Psoas muscle (tissue), 7 donors: ENCODE measurements at regions not wholly inside any gene's neighbourhood (a gene's known extent, or its start where the extent isn't known, plus 50 kb on each side); places are given as distances from the start of the nearest gene placed in this dataset.
"Not testable (repeated sequence)": the region's sequence is repeated elsewhere in the genome, so short reads cannot be mapped to it uniquely, and the experiment has no call there.

Source experiments
- ATAC-seq, 4 donors: fragments of 200-7000 bp; cut with Tn5 transposase; one replicate each; pipeline ENCODE4 v1.9.1; 2020; ENCODE audit warnings: moderate library complexity in 3 of 4, mild to moderate bottlenecking in 2 of 4
- DNase-seq, 2 donors: peaks; one replicate each; pipeline ENCODE4 v3.0.0-alpha.2; 2020
- H3K27ac ChIP-seq: fragments of 200-600 bp; one replicate; pipeline ENCODE4 v1.8.0; 2022
- H3K27me3 ChIP-seq, 3 donors: fragments of 200-600 bp in 1 of 3; one replicate each; pipeline versions ENCODE4 v1.6.1 to v1.8.0; 2013 to 2022; ENCODE audit warnings: low read length in 2 of 3, mild to moderate bottlenecking in 2 of 3, moderate library complexity in 1 of 3; ENCODE audit not compliant: insufficient read depth in 3 of 3
- H3K36me3 ChIP-seq, 2 donors: fragments of 200-600 bp in 1 of 2; one replicate each; pipeline versions ENCODE4 v1.6.1 to v1.8.0; 2013 to 2022; ENCODE audit warnings: low read depth in 1 of 2, mild to moderate bottlenecking in 1 of 2, moderate library complexity in 1 of 2; ENCODE audit not compliant: insufficient read depth in 1 of 2
- H3K4me1 ChIP-seq: fragments of 200-600 bp; one replicate; pipeline ENCODE4 v1.8.0; 2022
- H3K4me3 ChIP-seq: fragments of 200-600 bp; one replicate; pipeline ENCODE4 v1.8.0; 2022; ENCODE audit warnings: mild to moderate bottlenecking
- H3K9me3 ChIP-seq: fragments of 200-600 bp; one replicate; pipeline ENCODE4 v1.8.0; 2022
- WGBS, 3 donors: extraction: QIAGEN DNeasy Blood & Tissue Kit; methylation state at CpG; one replicate each; pipeline versions ENCODE4 v1.1.6 to v1.1.7; 2013; 5-methylcytosine and 5-hydroxymethylcytosine counted together
- intact Hi-C, 2 donors: fragments of 100-400 bp; cut with DNase I; formaldehyde crosslinking; loops; one replicate each; pipeline versions ENCODE4 v1.11.0 to v1.14.2; 2022
- TF ChIP-seq, protein P1 (sequence below): fragments of 200-600 bp; IDR thresholded peaks from one replicate; pipeline ENCODE4 v1.8.0; 2022; ENCODE audit warnings: antibody characterized with exemption
- donor health status: healthy with polysubstance abuse.
- donor health status: DM: no; HTN: no; CAD: no; lungs with moderate emphysema.
- donor health status: Bipolar disorder and iron deficiency.
- donor health status: healthy.
- donor health status: DM: yes; HTN: yes; CAD: no.
- donor health status: DM: no; HTN: no; CAD: no.
- donor health status: DM: yes; HTN: yes; CAD: no.

DNA sequence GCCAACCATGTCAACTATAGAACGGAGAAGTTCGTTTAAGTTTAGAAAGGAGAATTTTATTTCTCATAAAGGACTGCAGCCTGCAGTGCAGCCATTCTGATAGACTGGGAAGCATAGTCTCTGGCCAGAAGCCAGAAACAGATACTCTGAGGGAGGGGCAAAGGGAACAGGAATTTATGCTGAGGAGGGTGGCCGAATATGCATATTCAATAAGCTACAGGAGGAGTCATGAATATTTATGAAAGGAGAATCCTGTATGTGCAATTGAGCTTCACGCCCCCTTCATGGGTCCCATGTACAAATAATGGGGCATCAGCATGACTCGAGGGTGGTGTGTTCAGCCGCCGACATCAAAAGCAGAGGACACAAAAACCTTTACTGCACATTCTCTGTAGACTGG, 199.9 kb downstream of the CWF19L2 start:
- DNase-seq (no peak), ATAC-seq (no peak)
- H3K36me3 ChIP-seq, result no peaks in the 10 kb centered on the region
- TF ChIP-seq, protein P1, sequence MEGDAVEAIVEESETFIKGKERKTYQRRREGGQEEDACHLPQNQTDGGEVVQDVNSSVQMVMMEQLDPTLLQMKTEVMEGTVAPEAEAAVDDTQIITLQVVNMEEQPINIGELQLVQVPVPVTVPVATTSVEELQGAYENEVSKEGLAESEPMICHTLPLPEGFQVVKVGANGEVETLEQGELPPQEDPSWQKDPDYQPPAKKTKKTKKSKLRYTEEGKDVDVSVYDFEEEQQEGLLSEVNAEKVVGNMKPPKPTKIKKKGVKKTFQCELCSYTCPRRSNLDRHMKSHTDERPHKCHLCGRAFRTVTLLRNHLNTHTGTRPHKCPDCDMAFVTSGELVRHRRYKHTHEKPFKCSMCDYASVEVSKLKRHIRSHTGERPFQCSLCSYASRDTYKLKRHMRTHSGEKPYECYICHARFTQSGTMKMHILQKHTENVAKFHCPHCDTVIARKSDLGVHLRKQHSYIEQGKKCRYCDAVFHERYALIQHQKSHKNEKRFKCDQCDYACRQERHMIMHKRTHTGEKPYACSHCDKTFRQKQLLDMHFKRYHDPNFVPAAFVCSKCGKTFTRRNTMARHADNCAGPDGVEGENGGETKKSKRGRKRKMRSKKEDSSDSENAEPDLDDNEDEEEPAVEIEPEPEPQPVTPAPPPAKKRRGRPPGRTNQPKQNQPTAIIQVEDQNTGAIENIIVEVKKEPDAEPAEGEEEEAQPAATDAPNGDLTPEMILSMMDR, result no peak
- H3K27me3 ChIP-seq, result no peaks in the 10 kb centered on the region
- 90 to 93% (median 93%) methylated on average over 7 of the region's 7 CpGs for WGBS, 3 donors
- no peak overlapping the region for H3K27ac ChIP-seq
- no peaks in the 10 kb centered on the region for H3K4me1 ChIP-seq
- no peak overlapping the region for H3K4me3 ChIP-seq
- no peaks in the 10 kb centered on the region for H3K9me3 ChIP-seq
- intact Hi-C loops, result no loop called here

DNA sequence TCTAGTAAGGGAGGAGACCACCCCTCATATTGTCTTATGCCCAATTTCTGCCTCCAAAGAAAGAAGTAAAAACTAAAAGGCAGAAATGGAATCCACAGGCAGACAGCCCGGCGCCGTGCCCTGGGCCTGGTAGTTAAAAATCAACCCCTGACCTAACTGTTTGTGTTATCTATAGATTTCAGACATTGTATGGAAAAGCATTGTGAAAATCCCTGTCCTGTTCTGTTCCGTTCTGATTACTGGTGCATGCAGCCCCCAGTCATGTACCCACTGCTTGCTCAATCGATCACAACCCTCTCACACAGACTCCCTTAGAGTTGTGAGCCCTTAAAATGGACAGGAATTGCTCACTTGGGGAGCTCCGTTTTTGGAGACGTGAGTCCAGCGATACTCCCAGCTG, 204.0 kb downstream of the CWF19L2 start:
- H3K27ac ChIP-seq, H3K27me3 ChIP-seq, H3K4me1 ChIP-seq, DNase-seq, ATAC-seq, intact Hi-C loops, H3K36me3 ChIP-seq, H3K4me3 ChIP-seq, H3K9me3 ChIP-seq: not testable (repeated sequence)
- 84 to 87% (median 85%) methylated on average over 8 of the region's 8 CpGs for WGBS, 3 donors

DNA sequence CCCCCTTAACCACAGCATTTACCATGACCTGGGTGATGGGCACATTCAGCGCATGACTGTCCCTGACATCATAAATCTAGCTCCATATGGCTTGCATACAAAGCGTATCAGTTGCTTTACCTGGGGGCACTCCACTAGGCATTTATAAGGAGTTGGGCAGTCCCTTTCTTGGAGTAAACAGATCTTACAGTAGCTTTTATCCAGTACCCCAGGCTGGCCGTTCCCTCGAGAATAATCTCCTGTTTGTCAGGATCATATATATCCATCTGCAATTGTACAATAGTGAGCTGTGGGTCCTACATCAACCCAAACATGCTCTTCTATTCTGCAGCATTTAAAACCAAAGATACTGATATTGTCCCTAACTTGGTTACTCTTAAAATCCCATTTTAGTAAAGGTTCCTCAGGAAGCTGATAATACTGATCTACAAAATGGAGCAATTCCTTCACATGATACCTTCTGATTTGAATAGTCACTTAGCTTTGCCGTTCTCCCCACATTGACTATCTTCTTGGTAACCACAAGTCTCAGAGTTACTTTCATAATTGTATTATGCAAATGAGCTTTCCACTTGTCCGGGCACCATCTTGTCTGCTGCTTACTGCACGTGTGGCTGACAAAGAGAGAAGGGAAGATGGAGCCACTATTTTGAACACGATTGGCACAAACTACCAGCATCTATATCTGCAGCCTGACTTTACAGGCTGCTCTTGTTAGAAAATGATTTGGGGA, 205.0 kb downstream of the CWF19L2 start:
- TF ChIP-seq, protein P1, result no peak
- DNase-seq, result no peak
- H3K27ac ChIP-seq, result no peak overlapping the region
- H3K9me3 ChIP-seq, result no peaks in the 10 kb centered on the region
- H3K4me3 ChIP-seq, result no peak overlapping the region
- H3K27me3 ChIP-seq, result no peaks in the 10 kb centered on the region
- no peak for ATAC-seq
- no peaks in the 10 kb centered on the region for H3K36me3 ChIP-seq
- intact Hi-C loops, result no loop called here
- WGBS, 3 donors, result 82 to 91% (median 84%) methylated on average over 8 of the region's 8 CpGs
- H3K4me1 ChIP-seq, result no peaks in the 10 kb centered on the region

DNA sequence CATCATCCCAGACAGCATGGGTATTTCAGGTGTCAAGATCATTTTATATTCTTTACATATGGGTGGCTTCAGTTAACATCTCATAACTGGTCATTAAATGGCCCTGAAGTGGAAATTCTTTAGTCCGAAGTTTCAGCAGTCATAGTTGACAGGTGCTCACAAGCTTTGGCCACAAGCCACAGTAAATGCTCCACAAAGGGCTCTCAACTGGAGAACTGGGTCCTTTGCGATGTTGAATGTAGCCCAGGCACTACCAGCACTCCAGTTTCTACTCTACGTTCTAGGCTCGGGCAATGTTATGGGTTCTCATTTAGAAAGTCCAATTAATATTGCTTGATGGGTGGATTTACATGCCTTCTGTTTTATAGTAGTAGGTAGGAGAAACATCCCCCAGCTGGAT, 206.3 kb downstream of the CWF19L2 start:
- TF ChIP-seq, protein P1, result no peak
- no peak overlapping the region for H3K4me3 ChIP-seq
- H3K27ac ChIP-seq, result no peak overlapping the region
- no peaks in the 10 kb centered on the region for H3K9me3 ChIP-seq
- whole genome bisulfite sequencing, 3 donors, result 77 to 84% (median 81%) methylated on average over 4 of the region's 4 CpGs
- no peak for ATAC-seq
- no peak for DNase-seq
- no peaks in the 10 kb centered on the region for H3K27me3 ChIP-seq
- no peaks in the 10 kb centered on the region for H3K36me3 ChIP-seq
- intact Hi-C loops, result no loop called here
- H3K4me1 ChIP-seq, result no peaks in the 10 kb centered on the region

DNA sequence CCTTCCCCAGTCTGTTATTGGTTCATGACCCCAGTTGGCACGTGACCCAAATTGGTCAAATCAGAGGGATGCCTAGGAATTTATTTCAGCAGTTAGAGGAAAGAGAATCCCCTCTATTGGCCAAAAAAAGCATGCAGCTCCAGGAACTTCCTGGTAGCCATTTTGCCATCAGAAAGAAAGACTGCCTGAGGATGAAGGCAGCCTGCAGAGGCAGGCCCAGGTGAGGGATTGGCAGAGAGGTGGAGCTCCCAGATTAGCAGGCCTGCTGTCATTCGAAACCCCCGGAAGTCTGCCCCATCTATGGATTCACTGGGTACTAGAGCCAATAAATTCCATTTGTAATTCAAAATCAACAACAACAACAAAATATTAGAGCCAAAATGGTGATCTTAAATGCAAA, 207.6 kb downstream of the CWF19L2 start:
- no peak for DNase-seq
- H3K36me3 ChIP-seq, result no peaks in the 10 kb centered on the region
- WGBS, 3 donors, result 78 to 92% (median 89%) methylated on average over 3 of the region's 3 CpGs
- no peaks in the 10 kb centered on the region for H3K4me1 ChIP-seq
- TF ChIP-seq, protein P1, result no peak
- intact Hi-C loops, result no loop called here
- H3K27ac ChIP-seq, result no peak overlapping the region
- no peak for ATAC-seq
- H3K4me3 ChIP-seq, result no peak overlapping the region
- H3K9me3 ChIP-seq, result no peaks in the 10 kb centered on the region
- H3K27me3 ChIP-seq, result no peaks in the 10 kb centered on the region
